Right atrium auricular region (tissue), 2 donors: ENCODE measurements at regions not wholly inside any gene's neighbourhood (a gene's known extent, or its start where the extent isn't known, plus 50 kb on each side); places are given as distances from the start of the nearest gene placed in this dataset.

Experiments
- DNase-seq: peaks from one replicate; pipeline ENCODE4 v3.0.0-alpha.2; 2019; ENCODE audit warnings: low spot score
- H3K27ac ChIP-seq, 2 donors: fragments of 200-600 bp; sonication (generic); 1 replicate in 1 of 2; 2 replicates in 1 of 2; pipeline ENCODE4 v1.5.1; 2016 to 2019
- H3K27me3 ChIP-seq, 2 donors: fragments of 200-600 bp; sonication (generic); one replicate each; pipeline versions ENCODE4 v1.5.1 to v1.6.0; 2017 to 2019
- H3K36me3 ChIP-seq: fragments of 200-600 bp; sonication (generic); one replicate; pipeline ENCODE4 v1.5.1; 2016
- H3K4me1 ChIP-seq, 2 donors: fragments of 200-600 bp; sonication (generic); one replicate each; pipeline versions ENCODE4 v1.5.1 to v1.6.0; 2017 to 2019
- H3K4me3 ChIP-seq, 2 donors: fragments of 200-600 bp; sonication (generic); 1 replicate in 1 of 2; 2 replicates in 1 of 2; pipeline ENCODE4 v1.5.1; 2017 to 2019; ENCODE audit warnings: mild to moderate bottlenecking in 1 of 2, moderate library complexity in 1 of 2
- H3K9me3 ChIP-seq, 2 donors: fragments of 200-600 bp; sonication (generic); one replicate each; pipeline ENCODE4 v1.5.1; 2019
- TF ChIP-seq, protein P1 (sequence below), 2 donors: fragments of 200-600 bp; sonication (generic); IDR thresholded peaks; one replicate each; pipeline ENCODE4 v1.5.1; 2019; ENCODE audit warnings: antibody characterized with exemption in 2 of 2

DNA sequence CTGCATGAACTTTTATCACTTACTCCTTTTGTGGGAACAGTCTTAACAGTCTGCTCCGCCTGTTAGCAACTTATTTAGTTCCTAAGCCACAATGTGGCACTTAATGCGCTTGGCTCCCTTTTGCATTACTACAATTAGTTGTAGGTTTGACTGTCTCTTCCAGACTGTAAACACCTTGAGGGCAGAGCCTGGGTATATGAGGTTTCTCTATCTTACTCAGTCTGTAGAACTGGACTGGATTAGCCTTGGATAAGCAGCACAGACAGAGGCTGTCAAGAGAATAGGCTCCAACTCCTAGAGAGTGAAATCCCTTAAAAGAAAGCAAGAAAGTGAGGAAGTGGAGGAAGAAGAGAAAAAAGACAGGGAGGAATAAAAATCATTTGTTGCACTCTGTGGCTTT lies 268.3 kb upstream of the MAF start:
- DNase-seq = no peak
- H3K9me3 ChIP-seq = no peaks in the 10 kb centered on the region
- no peak overlapping the region for H3K27ac ChIP-seq
- no peaks in the 10 kb centered on the region for H3K27me3 ChIP-seq
- no peak overlapping the region for H3K4me3 ChIP-seq
- H3K4me1 ChIP-seq = no peaks in the 10 kb centered on the region
- TF ChIP-seq, protein P1, sequence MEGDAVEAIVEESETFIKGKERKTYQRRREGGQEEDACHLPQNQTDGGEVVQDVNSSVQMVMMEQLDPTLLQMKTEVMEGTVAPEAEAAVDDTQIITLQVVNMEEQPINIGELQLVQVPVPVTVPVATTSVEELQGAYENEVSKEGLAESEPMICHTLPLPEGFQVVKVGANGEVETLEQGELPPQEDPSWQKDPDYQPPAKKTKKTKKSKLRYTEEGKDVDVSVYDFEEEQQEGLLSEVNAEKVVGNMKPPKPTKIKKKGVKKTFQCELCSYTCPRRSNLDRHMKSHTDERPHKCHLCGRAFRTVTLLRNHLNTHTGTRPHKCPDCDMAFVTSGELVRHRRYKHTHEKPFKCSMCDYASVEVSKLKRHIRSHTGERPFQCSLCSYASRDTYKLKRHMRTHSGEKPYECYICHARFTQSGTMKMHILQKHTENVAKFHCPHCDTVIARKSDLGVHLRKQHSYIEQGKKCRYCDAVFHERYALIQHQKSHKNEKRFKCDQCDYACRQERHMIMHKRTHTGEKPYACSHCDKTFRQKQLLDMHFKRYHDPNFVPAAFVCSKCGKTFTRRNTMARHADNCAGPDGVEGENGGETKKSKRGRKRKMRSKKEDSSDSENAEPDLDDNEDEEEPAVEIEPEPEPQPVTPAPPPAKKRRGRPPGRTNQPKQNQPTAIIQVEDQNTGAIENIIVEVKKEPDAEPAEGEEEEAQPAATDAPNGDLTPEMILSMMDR (IDR thresholded peaks at IDR 0.05) = no peak
- H3K36me3 ChIP-seq = no peaks in the 10 kb centered on the region

DNA sequence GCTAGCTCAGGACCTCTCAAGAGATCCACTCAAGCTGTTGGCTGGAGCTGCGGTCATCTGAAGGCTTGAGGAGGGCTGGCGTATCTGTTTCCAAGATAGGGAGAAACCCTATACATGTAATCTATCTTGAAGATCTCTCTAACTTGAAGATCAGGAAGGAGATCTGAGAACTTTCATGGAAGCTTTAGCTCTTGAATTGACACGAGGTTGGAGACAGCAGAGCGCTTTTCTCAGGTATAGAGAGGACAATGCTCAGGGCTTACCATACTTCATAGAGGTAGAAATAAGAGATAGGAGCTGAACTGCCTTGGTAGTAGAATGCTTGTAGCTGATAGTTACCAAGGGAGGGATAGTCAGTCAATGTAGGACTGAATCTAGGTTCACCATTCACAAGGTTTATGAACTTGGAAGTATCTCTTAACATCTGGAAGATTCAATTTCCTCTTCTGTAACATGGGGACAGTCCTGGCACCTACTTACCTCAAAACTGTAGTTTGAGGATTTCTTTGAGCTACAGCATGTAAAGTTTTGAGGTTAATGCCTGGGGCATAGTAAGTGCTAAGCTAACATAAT lies 267.0 kb upstream of the MAF start:
- Histone ChIP-seq H3K27ac (no peak overlapping the region), H3K4me1 (no peaks in the 10 kb centered on the region), H3K27me3 (no peaks in the 10 kb centered on the region), H3K4me3 (no peak overlapping the region), H3K9me3 (no peaks in the 10 kb centered on the region), H3K36me3 (no peaks in the 10 kb centered on the region)
- DNase-seq = no peak
- TF ChIP-seq, protein P1 (IDR thresholded peaks at IDR 0.05) = no peak

DNA sequence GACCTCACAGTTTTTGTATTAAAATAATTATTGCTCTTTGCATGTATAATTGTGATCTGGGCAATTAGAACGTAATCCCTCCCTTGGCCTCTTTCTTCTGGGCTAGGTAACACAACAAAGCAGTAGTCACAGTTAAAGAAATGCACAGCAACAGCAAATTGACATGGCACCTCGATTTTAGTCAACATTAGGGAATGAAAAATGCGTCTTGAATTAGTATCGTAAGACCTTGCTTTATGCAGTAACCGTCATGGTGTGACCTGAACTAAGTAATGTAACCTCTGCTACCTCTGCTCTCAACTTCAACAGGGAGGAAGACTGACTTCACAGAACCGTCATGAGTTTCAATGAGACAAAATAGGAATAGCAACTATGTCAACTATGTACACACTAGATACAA lies 265.4 kb upstream of the MAF start:
- no peak overlapping the region for H3K4me3 ChIP-seq

DNA sequence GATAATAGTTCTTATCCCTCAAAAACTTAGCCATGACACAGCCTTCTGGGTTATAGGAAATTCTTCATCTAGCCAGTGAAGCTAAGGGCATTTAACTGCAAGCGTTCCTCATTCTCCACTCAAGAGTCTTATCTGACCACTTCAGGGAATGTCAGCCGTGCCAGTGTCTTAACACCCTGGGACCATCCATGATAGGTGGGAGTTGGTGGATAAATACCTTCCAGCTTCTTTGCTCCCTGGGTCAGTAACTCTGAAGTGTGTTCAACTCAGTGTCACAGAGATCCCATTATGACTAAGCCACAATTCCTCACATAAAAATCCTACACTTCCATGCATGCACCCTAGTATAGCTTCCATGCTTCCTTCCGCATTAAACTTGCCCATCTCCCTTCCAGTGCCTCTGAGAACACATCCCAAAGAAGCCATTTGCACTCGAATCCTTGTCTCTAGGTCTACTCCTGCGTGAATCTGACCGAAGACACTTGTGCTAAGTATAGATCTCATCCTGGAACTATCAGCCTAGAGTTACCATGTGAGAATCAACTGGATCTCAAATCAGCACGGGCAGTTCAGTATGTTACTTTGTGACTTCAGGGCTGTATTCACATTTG lies 264.3 kb upstream of the MAF start:
- Histone ChIP-seq H3K36me3 (no peaks in the 10 kb centered on the region), H3K27me3 (no peaks in the 10 kb centered on the region), H3K4me3 (no peak overlapping the region), H3K27ac (no peak overlapping the region), H3K9me3 (no peaks in the 10 kb centered on the region), H3K4me1 (no peaks in the 10 kb centered on the region)
- TF ChIP-seq, protein P1 (IDR thresholded peaks at IDR 0.05) = no peak
- DNase-seq = no peak

More for the DNA sequence above, 265.4 kb upstream of the MAF start:
- Histone ChIP-seq H3K9me3 (no peaks in the 10 kb centered on the region), H3K36me3 (no peaks in the 10 kb centered on the region), H3K4me1 (no peaks in the 10 kb centered on the region), H3K27ac (no peak overlapping the region), H3K27me3 (no peaks in the 10 kb centered on the region)
- TF ChIP-seq, protein P1 (IDR thresholded peaks at IDR 0.05) = no peak
- DNase-seq = no peak

DNA sequence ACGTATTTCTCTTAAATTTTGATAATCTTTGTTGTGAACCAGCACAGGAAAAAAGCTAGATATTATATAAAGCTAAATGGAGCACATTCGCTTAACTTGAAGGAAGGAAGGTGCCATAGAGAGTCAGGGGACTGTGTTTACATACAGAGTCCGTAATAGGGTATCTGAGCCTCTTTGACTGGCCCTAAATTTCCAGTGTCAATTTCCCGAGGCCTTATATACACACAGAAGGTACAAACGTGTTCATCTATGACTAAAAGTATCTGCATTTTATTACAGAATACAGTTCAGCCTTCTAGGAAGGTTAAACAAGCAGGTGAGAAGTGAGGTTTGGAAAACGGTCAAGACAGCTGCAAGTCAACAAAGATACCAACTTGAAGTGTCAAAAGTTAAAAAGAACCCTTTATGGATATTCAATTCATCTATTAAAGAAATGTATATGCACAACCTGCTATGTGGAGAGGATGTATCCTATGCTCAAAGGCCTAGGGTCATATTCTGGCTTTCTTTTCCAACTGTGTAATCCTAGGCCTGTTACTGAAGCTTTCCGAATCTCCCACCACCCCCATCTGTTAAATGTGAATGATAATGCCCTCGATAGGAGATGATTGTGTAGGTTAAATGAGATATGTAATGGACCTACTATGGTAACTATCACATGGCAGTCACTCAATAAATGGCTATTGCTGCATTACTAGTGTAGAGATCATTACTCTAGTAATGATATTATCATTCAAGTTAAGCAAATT lies 263.7 kb upstream of the MAF start:
- no peaks in the 10 kb centered on the region for H3K9me3 ChIP-seq
- no peak overlapping the region for H3K27ac ChIP-seq
- H3K36me3 ChIP-seq = no peaks in the 10 kb centered on the region
- H3K27me3 ChIP-seq = no peaks in the 10 kb centered on the region
- no peaks in the 10 kb centered on the region for H3K4me1 ChIP-seq
- TF ChIP-seq, protein P1 (IDR thresholded peaks at IDR 0.05) = no peak
- no peak overlapping the region for H3K4me3 ChIP-seq
- no peak for DNase-seq
